Karpas-422 (cell line): ENCODE measurements at regions not wholly inside any gene's neighbourhood (a gene's known extent, or its start where the extent isn't known, plus 50 kb on each side); places are given as distances from the start of the nearest gene placed in this dataset.
"Not testable (repeated sequence)": the region's sequence is repeated elsewhere in the genome, so short reads cannot be mapped to it uniquely, and the experiment has no call there.

ENCODE experiments used
- DNase-seq: peaks from one replicate; pipeline ENCODE4 v3.0.0-alpha.2; 2015
- H2AFZ ChIP-seq: fragments of 200-600 bp; sonication (generic); 2 replicates; pipeline ENCODE4 v1.6.1; 2014; ENCODE audit warnings: antibody characterized with exemption, low read length, mixed read lengths
- H3K27ac ChIP-seq: fragments of 200-600 bp; sonication (generic); 2 replicates; pipeline ENCODE4 v1.5.1; 2014; ENCODE audit warnings: mild to moderate bottlenecking, low read length, moderate library complexity
- H3K27me3 ChIP-seq: fragments of 200-600 bp; sonication (generic); 2 replicates; pipeline ENCODE4 v1.6.1; 2014; ENCODE audit warnings: low read length, mixed read lengths
- H3K36me3 ChIP-seq: fragments of 200-600 bp; sonication (generic); 2 replicates; pipeline ENCODE4 v1.6.1; 2014; ENCODE audit warnings: low read length, mixed read lengths; ENCODE audit not compliant: insufficient read depth
- H3K4me1 ChIP-seq: fragments of 200-600 bp; sonication (generic); 2 replicates; pipeline ENCODE4 v1.6.1; 2014; ENCODE audit warnings: mild to moderate bottlenecking, low read length, mixed read lengths
- H3K4me2 ChIP-seq: fragments of 200-600 bp; sonication (generic); 2 replicates; pipeline ENCODE4 v1.6.1; 2014; ENCODE audit warnings: low read length, low read depth, mild to moderate bottlenecking; ENCODE audit not compliant: poor library complexity, severe bottlenecking
- H3K4me3 ChIP-seq: fragments of 200-600 bp; sonication (generic); 2 replicates; pipeline ENCODE4 v1.5.1; 2014; ENCODE audit warnings: mild to moderate bottlenecking, antibody characterized with exemption, low read length, mixed read lengths
- H3K79me2 ChIP-seq: fragments of 200-600 bp; sonication (generic); 2 replicates; pipeline ENCODE4 v1.6.1; 2014; ENCODE audit warnings: mild to moderate bottlenecking, low read length, mixed read lengths
- H3K9ac ChIP-seq: fragments of 200-600 bp; sonication (generic); 2 replicates; pipeline ENCODE4 v1.6.0; 2014; ENCODE audit warnings: low read length
- H3K9me2 ChIP-seq: fragments of 200-600 bp; sonication (generic), shearing (Covaris generic); replicated peaks from 2 replicates; pipeline ENCODE4 v1.6.0; 2014; ENCODE audit warnings: mild to moderate bottlenecking, low read length, moderate library complexity; ENCODE audit not compliant: insufficient read depth
- H3K9me3 ChIP-seq: fragments of 300-700, 200-600 bp; sonication (generic); 2 replicates; pipeline ENCODE4 v1.6.1; 2014; ENCODE audit warnings: low read length, mixed read lengths
- H4K20me1 ChIP-seq: fragments of 200-600 bp; sonication (generic); 2 replicates; pipeline ENCODE4 v1.6.1; 2014; ENCODE audit warnings: mild to moderate bottlenecking, antibody characterized with exemption, low read length, low read depth; ENCODE audit not compliant: insufficient read depth

- H3K4me1 ChIP-seq, result no peaks in the 10 kb centered on the region
- H3K9me3 ChIP-seq, result no peaks in the 10 kb centered on the region
- no peaks in the 10 kb centered on the region for H3K27me3 ChIP-seq
- no peak overlapping the region for H3K27ac ChIP-seq
- no peak for DNase-seq
- no peaks in the 10 kb centered on the region for H4K20me1 ChIP-seq
- H3K4me2 ChIP-seq, result no peak overlapping the region
- no peaks in the 10 kb centered on the region for H3K36me3 ChIP-seq
- no peak overlapping the region for H3K4me3 ChIP-seq
- H3K9me2 ChIP-seq, result no peaks in the 10 kb centered on the region
- no peaks in the 10 kb centered on the region for H3K79me2 ChIP-seq
- H2AFZ ChIP-seq, result no peak overlapping the region
- no peak overlapping the region for H3K9ac ChIP-seq
Measured at GRCh38 chr13:61276401-61276800, 139.2 kb downstream of the PCDH20 start.

GRCh38 chr13:61275736-61276135 lies 139.9 kb downstream of the PCDH20 start:
- no peak overlapping the region for H3K27ac ChIP-seq
- H4K20me1 ChIP-seq, result no peaks in the 10 kb centered on the region

GRCh38 chr13:61275251-61275650 lies 140.4 kb downstream of the PCDH20 start:
- no peak overlapping the region for H3K4me3 ChIP-seq
- no peak overlapping the region for H3K27ac ChIP-seq
- H3K9me3 ChIP-seq, result no peaks in the 10 kb centered on the region
- no peaks in the 10 kb centered on the region for H3K79me2 ChIP-seq
- H3K4me1 ChIP-seq, result no peaks in the 10 kb centered on the region
- no peaks in the 10 kb centered on the region for H3K36me3 ChIP-seq
- no peak overlapping the region for H3K9ac ChIP-seq
- H3K9me2 ChIP-seq, result no peaks in the 10 kb centered on the region
- no peaks in the 10 kb centered on the region for H4K20me1 ChIP-seq
- H2AFZ ChIP-seq, result no peak overlapping the region
- no peaks in the 10 kb centered on the region for H3K27me3 ChIP-seq
- H3K4me2 ChIP-seq, result no peak overlapping the region
- DNase-seq, result no peak

More at GRCh38 chr13:61275736-61276135, 139.9 kb downstream of the PCDH20 start:
- no peaks in the 10 kb centered on the region for H3K4me1 ChIP-seq
- no peak overlapping the region for H3K9ac ChIP-seq
- H3K9me2 ChIP-seq, result no peaks in the 10 kb centered on the region
- no peak overlapping the region for H3K4me2 ChIP-seq
- no peaks in the 10 kb centered on the region for H3K79me2 ChIP-seq
- DNase-seq, result no peak
- H3K36me3 ChIP-seq, result no peaks in the 10 kb centered on the region
- no peak overlapping the region for H2AFZ ChIP-seq
- H3K4me3 ChIP-seq, result no peak overlapping the region
- no peaks in the 10 kb centered on the region for H3K27me3 ChIP-seq
- no peaks in the 10 kb centered on the region for H3K9me3 ChIP-seq

- not testable (repeated sequence) for H4K20me1 ChIP-seq, H3K9me2 ChIP-seq, H2AFZ ChIP-seq, H3K79me2 ChIP-seq, H3K27ac ChIP-seq, H3K9me3 ChIP-seq, H3K27me3 ChIP-seq, H3K4me3 ChIP-seq, H3K9ac ChIP-seq, DNase-seq, H3K36me3 ChIP-seq, H3K4me2 ChIP-seq, H3K4me1 ChIP-seq
Measured at GRCh38 chr13:61266896-61267295, 148.8 kb downstream of the PCDH20 start.

- Histone ChIP-seq H4K20me1 (no peaks in the 10 kb centered on the region), H3K27me3 (no peaks in the 10 kb centered on the region), H3K9me3 (no peaks in the 10 kb centered on the region), H3K4me3 (no peak overlapping the region), H3K9ac (no peak overlapping the region), H3K36me3 (no peaks in the 10 kb centered on the region), H3K9me2 (no peaks in the 10 kb centered on the region), H3K27ac (no peak overlapping the region), H3K79me2 (no peaks in the 10 kb centered on the region), H3K4me2 (no peak overlapping the region), H3K4me1 (no peaks in the 10 kb centered on the region), H2AFZ (no peak overlapping the region)
- no peak for DNase-seq
Measured at GRCh38 chr13:61261746-61262472, 153.7 kb downstream of the PCDH20 start.

- no peak overlapping the region for H3K27ac ChIP-seq
- H3K4me3 ChIP-seq, result no peak overlapping the region
- DNase-seq, result no peak
- no peak overlapping the region for H3K4me2 ChIP-seq
- H3K4me1 ChIP-seq, result no peaks in the 10 kb centered on the region
- H3K9me3 ChIP-seq, result no peaks in the 10 kb centered on the region
- H3K27me3 ChIP-seq, result no peaks in the 10 kb centered on the region
- no peaks in the 10 kb centered on the region for H3K9me2 ChIP-seq
- H4K20me1 ChIP-seq, result no peaks in the 10 kb centered on the region
- no peak overlapping the region for H2AFZ ChIP-seq
- no peak overlapping the region for H3K9ac ChIP-seq
- H3K36me3 ChIP-seq, result no peaks in the 10 kb centered on the region
- H3K79me2 ChIP-seq, result no peaks in the 10 kb centered on the region
Measured at GRCh38 chr13:61258185-61258584, 157.5 kb downstream of the PCDH20 start.

GRCh38 chr13:61255040-61255796 lies 160.4 kb downstream of the PCDH20 start:
- no peaks in the 10 kb centered on the region for H3K9me3 ChIP-seq
- H4K20me1 ChIP-seq, result no peaks in the 10 kb centered on the region
- no peak overlapping the region for H3K9ac ChIP-seq
- no peaks in the 10 kb centered on the region for H3K4me1 ChIP-seq
- no peak overlapping the region for H3K4me3 ChIP-seq
- H3K4me2 ChIP-seq, result no peak overlapping the region
- no peaks in the 10 kb centered on the region for H3K9me2 ChIP-seq
- no peak overlapping the region for H2AFZ ChIP-seq
- no peaks in the 10 kb centered on the region for H3K79me2 ChIP-seq
- H3K27me3 ChIP-seq, result no peaks in the 10 kb centered on the region
- DNase-seq, result peak; percentile 53
- H3K27ac ChIP-seq, result no peak overlapping the region
- H3K36me3 ChIP-seq, result no peaks in the 10 kb centered on the region

GRCh38 chr13:61253105-61253877 lies 162.4 kb downstream of the PCDH20 start:
- peak; percentile 42 for DNase-seq
- no peak overlapping the region for H3K4me2 ChIP-seq
- no peak overlapping the region for H3K9ac ChIP-seq
- no peaks in the 10 kb centered on the region for H3K9me2 ChIP-seq
- no peaks in the 10 kb centered on the region for H3K27me3 ChIP-seq
- H4K20me1 ChIP-seq, result no peaks in the 10 kb centered on the region
- H3K36me3 ChIP-seq, result no peaks in the 10 kb centered on the region
- no peaks in the 10 kb centered on the region for H3K79me2 ChIP-seq
- H3K9me3 ChIP-seq, result no peaks in the 10 kb centered on the region
- no peak overlapping the region for H2AFZ ChIP-seq
- no peaks in the 10 kb centered on the region for H3K4me1 ChIP-seq
- no peak overlapping the region for H3K27ac ChIP-seq
- no peak overlapping the region for H3K4me3 ChIP-seq
